A172 (cell line): ENCODE measurements at regions not wholly inside any gene's neighbourhood (a gene's known extent, or its start where the extent isn't known, plus 50 kb on each side); places are given as distances from the start of the nearest gene placed in this dataset.

Experiments used
- DNase-seq: peaks from one replicate; pipeline ENCODE4 v3.0.0-alpha.2; 2015; ENCODE audit warnings: low spot score

DNA sequence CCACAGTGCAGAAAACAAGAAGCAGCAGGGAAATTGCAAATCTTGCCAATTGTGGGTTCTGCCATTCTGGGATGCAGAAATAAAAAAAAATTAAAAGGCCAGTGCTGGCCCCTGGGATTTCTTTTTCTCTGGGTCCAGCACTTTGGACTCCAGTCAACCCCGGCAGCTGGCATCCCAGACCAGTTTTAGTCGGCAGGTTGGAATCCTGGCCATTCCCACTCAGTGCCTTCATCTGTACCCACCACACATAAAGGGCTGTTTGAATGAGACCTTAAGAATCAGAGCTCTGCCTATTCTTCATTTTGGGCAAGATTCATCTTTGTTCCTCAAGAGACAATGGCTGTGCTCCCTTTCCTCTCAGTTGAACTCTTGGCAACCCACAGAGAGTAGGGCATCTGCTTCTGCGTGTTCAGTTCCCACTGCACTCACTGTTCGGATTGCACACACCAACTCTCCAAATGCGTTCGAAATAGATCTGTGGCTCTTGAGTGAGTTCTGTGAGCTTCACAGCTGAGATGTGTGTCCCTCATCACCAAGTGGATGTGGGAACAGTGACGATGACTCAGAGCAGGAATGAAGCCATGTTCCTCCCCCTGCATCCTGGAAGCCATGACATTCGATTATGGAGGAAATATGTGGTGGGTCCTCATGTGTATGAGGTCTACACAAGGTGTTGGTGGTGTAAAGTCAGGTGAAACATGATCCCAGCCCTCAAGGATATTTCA lies 63.0 kb upstream of the EGFR start:
- no peak for DNase-seq

DNA sequence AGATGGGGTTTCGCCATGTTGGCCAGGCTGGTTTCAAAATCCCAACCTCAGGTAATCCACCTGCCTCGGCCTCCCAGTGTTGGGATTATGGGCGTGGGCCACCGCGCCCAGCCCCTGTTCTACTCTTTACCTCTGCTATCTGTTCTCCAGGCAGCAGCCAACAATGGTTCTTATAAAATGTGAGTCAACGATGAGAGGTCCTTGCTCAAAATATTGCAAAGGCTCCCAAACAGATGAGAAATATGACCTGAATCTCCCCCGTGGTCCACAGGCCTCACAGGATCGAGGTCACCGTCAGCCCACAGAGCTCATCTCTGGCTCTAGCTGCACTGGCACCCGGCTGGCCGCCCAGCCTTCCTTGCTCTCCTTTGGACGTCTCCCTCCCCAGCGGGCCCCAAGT lies 62.0 kb upstream of the EGFR start:
- no peak for DNase-seq

DNA sequence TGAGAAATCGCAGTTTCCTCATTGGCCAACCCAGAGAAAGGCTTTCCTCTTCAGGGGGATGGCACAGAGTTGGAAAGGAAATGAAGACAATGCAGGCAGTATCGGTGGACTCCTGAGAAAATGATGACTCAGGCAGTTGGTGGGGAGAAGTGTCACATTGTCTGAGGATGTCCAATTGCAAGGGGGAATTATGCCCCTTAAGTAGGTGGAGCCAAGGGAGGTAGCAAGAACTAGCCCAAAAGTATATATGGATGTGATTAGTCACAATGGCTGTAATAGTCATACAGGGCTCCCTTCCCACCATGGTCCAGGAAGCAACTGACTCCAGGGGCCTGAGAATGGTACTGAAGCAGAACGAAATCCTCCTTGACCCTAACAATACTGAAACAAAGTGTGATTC lies 58.3 kb upstream of the EGFR start:
- peak; percentile 84 for DNase-seq

DNA sequence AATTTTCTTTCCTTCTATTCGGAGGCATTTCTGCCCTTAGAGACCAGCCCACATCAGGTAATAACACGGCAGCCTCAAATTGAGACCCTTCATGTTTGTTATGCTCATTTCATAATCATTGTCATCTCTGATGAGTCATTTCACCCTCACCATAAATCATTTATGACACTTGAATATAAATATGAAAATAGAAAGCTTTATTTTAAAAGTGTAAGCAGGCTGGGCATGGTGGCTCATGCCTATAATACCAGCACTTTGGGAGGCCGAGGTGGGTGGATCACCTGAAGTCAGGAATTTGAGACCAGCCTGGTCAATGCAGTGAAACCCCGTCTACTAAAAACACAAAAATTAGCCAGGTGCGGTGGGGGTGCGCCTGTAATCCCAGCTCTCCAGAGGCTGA lies 57.4 kb upstream of the EGFR start:
- DNase-seq: no peak

DNA sequence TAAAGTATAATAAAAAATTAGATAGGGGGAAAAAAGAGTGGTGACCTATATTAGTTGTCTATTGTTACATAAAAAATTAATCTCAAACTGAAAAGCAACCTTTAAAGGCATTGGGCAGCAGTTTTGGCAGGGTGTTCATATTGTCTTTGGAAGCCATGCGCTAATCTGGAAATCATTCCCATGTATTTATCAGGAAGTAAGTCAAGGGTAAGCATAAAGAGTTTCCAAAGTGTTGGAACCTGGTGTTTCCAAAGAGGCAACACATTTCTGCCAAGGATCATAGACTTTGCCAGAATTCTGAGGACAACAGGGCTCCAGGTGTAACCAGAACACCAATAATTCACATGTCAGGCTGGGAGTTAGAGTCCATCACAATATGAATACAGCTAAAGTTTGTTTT lies 55.7 kb upstream of the EGFR start:
- no peak for DNase-seq

DNA sequence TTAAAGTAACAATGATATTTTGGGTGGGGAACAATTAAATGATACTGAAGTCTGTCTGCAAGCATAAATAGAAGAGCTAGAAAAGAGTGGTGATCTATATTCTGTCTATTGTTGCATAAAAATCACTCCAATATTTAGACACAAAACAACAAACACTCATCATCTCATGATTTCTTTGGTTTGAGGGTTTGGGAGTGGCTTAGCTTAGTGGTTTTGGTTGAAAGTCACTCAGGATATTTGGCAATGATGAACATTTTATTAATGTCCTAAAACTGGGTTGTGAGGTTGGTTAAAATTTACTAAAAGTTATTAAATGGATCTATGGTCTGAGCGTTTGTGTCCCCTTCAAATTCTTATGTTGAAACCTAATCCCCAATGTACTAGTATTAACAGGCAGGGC lies 54.7 kb upstream of the EGFR start:
- no peak for DNase-seq

DNA sequence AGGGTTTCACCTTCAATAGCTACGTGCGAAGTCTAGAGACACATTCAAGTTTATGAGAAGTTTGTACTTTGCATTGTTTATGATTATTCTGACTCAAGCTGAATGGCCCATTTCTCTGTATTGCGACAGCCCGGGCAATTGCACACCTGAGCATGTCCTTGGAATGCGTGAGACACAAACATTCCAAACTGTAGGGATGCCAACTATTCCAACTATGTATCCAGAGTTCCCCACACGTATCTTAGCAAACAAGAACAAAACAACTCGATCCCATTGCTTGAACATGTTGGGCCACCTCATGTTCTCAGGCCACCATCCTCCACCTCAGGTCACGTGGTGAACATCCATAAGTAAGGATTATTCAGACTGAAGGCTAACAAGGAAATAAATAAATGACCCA lies 51.4 kb upstream of the EGFR start:
- DNase-seq: peak; percentile 72

DNA sequence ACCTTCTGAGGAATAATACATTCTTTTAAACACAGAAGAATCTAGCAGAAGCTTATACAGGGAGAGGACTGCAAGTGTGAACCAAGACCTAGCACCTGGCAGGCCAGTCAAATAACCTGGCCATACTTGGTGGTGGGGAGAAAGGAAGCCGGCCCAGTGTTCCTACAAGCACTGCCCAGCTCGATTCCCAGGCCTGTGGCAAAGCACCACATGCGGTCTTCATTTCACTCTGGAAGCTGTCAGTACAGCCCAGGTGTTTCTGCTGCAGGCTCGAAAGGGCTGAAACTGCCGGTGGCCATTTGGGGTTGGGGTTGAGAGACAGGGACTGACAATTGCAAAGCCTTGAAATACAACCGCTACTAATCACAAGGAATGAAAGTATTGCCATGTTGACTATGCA lies 50.8 kb upstream of the EGFR start:
- DNase-seq: no peak
